Uterus (tissue), 2 donors: ENCODE measurements at regions not wholly inside any gene's neighbourhood (a gene's known extent, or its start where the extent isn't known, plus 50 kb on each side); places are given as distances from the start of the nearest gene placed in this dataset.

Experiments used
- CTCF ChIP-seq, 4 experiments: fragments of 200-600 bp in 2 of 4; fragments of 450-650 bp in 2 of 4; sonication (generic) in 2 of 4; IDR thresholded peaks; one replicate each; pipeline ENCODE4 v1.5.1; 2016 to 2019; ENCODE audit warnings: antibody characterized with exemption in 4 of 4, mild to moderate bottlenecking in 2 of 4, moderate library complexity in 1 of 4
- POLR2A ChIP-seq, 2 donors: fragments of 450-650 bp; IDR thresholded peaks; one replicate each; pipeline ENCODE4 v1.6.1; 2016; ENCODE audit warnings: antibody characterized with exemption in 2 of 2, mild to moderate bottlenecking in 1 of 2, moderate library complexity in 1 of 2

GRCh38 chr18:61127714-61128467 is 205.3 kb upstream of the CDH20 start:
- TF ChIP-seq CTCF (IDR thresholded peaks at IDR 0.05): no peak
- TF ChIP-seq POLR2A (IDR thresholded peaks at IDR 0.05): no peak
